CD4-positive, alpha-beta T cell (primary cell): ENCODE measurements at regions not wholly inside any gene's neighbourhood (a gene's known extent, or its start where the extent isn't known, plus 50 kb on each side); places are given as distances from the start of the nearest gene placed in this dataset.

ENCODE experiments used
- ATAC-seq: fragments of 200-7000 bp; cut with Tn5 transposase; one replicate; pipeline ENCODE4 v1.10.0; 2022; ENCODE audit warnings: mild to moderate bottlenecking; ENCODE audit not compliant: poor library complexity
- CTCF ChIA-PET: fragments of 350-600 bp; sonication (Branson Sonifier 250); formaldehyde crosslinking; loops from one replicate; lab custom pipeline; 2021; ENCODE audit warnings: antibody characterized with exemption, inconsistent platforms; lab: Charles Lee
- POLR2A ChIA-PET: fragments of 350-600 bp; sonication (Branson Sonifier 250); formaldehyde crosslinking; loops from one replicate; lab custom pipeline; 2021; ENCODE audit warnings: antibody characterized with exemption, inconsistent platforms; lab: Charles Lee
- DNase-seq, 14 experiments: peaks; one replicate each; pipeline ENCODE4 v3.0.0-alpha.2; 2013 to 2020; ENCODE audit warnings: mixed read lengths in 2 of 14
- H3K27ac ChIP-seq, 2 donors: one replicate each; pipeline versions ENCODE4 v1.5.1 to v1.7.0; 2013; ENCODE audit warnings: low read length in 2 of 2, low read depth in 1 of 2, mild to moderate bottlenecking in 1 of 2
- H3K27me3 ChIP-seq, 2 experiments: 1 replicate in 1 of 2; 2 replicates in 1 of 2; pipeline versions ENCODE4 v1.6.1 to v1.7.0; 2013; ENCODE audit warnings: low read length in 2 of 2, control low read depth in 1 of 2, mild to moderate bottlenecking in 1 of 2, moderate library complexity in 1 of 2; ENCODE audit not compliant: insufficient read depth in 2 of 2, control insufficient read depth in 1 of 2
- H3K36me3 ChIP-seq: one replicate; pipeline ENCODE4 v1.6.1; 2013; ENCODE audit warnings: low read length, control low read depth; ENCODE audit not compliant: insufficient read depth
- H3K4me1 ChIP-seq: one replicate; pipeline ENCODE4 v1.6.1; 2013; ENCODE audit warnings: low read length, control low read depth; ENCODE audit not compliant: insufficient read depth
- H3K4me3 ChIP-seq: one replicate; pipeline ENCODE4 v1.5.1; 2013; ENCODE audit warnings: mild to moderate bottlenecking, low read length, moderate library complexity
- H3K9me3 ChIP-seq, 2 experiments: 1 replicate in 1 of 2; 2 replicates in 1 of 2; pipeline versions ENCODE4 v1.6.1 to v1.7.0; 2013; ENCODE audit warnings: low read length in 2 of 2, mild to moderate bottlenecking in 2 of 2, control low read depth in 1 of 2, moderate library complexity in 1 of 2; ENCODE audit not compliant: control insufficient read depth in 1 of 2, insufficient read depth in 1 of 2
- H3K27ac Mint-ChIP-seq: one replicate; pipeline ENCODE4 v1.8.0; 2020; ENCODE audit warnings: mixed read lengths
- H3K27me3 Mint-ChIP-seq: one replicate; pipeline ENCODE4 v1.8.0; 2021; ENCODE audit warnings: mixed read lengths
- H3K36me3 Mint-ChIP-seq: one replicate; pipeline ENCODE4 v1.8.0; 2021; ENCODE audit warnings: low read depth, mixed read lengths
- H3K4me1 Mint-ChIP-seq: one replicate; pipeline ENCODE4 v1.8.0; 2021; ENCODE audit warnings: low read depth, mixed read lengths
- H3K4me3 Mint-ChIP-seq: one replicate; pipeline ENCODE4 v1.8.0; 2020; ENCODE audit warnings: mild to moderate bottlenecking, mixed read lengths
- H3K9me3 Mint-ChIP-seq: one replicate; pipeline ENCODE4 v1.8.0; 2020; ENCODE audit warnings: mixed read lengths
- CTCF ChIP-seq: fragments of 200-600 bp; IDR thresholded peaks from one replicate; pipeline ENCODE4 v1.8.0; 2022; ENCODE audit warnings: antibody characterized with exemption, mild to moderate bottlenecking
- intact Hi-C, 2 experiments: fragments of 100-400 bp; cut with DNase I in 1 of 2; cut with micrococcal nuclease in 1 of 2; formaldehyde crosslinking; loops; one replicate each; pipeline versions ENCODE4 v1.15.1 to v1.9.0; 2023 to 2025; cut with DNase I, micrococcal nuclease

DNA sequence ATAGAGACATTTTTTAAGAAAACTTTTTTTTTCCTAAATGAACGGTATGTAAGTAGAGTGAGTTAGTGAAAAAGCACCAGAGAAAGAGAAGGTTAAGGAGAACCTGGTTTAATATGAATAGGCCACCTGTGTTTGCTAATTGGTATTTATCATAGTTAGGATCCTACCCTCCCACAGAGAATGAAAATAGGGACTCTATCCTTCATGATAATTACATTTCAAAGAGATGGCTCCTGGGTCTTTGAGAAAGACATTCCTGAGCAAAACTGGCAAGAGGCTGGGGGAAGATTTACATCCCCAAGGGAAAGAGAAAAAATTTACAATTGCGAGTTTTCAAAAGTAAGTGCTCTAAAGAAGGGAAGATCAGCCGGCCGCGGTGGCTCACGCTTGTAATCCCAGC is 1284.5 kb downstream of the SLITRK1 start:
- ChIA-PET CTCF (no interaction called here), POLR2A (no interaction called here)
- peaks cover 17% of the 10 kb centered on the region for H3K9me3 Mint-ChIP-seq
- H3K4me1 ChIP-seq, result no peaks in the 10 kb centered on the region
- no peaks in the 10 kb centered on the region for H3K4me1 Mint-ChIP-seq
- no peaks in the 10 kb centered on the region for H3K27me3 ChIP-seq
- H3K27me3 Mint-ChIP-seq, result no peaks in the 10 kb centered on the region
- H3K4me3 Mint-ChIP-seq, result no peak overlapping the region
- no peaks in the 10 kb centered on the region for H3K36me3 Mint-ChIP-seq
- no peaks in the 10 kb centered on the region for H3K36me3 ChIP-seq
- no peaks in the 10 kb centered on the region for H3K9me3 ChIP-seq
- intact Hi-C loops, result no loop called here
- DNase-seq (no peak), ATAC-seq (no peak)
- no peak overlapping the region for H3K27ac Mint-ChIP-seq
- no peak overlapping the region for H3K4me3 ChIP-seq
- no peak overlapping the region for H3K27ac ChIP-seq
- TF ChIP-seq CTCF, result no peak

DNA sequence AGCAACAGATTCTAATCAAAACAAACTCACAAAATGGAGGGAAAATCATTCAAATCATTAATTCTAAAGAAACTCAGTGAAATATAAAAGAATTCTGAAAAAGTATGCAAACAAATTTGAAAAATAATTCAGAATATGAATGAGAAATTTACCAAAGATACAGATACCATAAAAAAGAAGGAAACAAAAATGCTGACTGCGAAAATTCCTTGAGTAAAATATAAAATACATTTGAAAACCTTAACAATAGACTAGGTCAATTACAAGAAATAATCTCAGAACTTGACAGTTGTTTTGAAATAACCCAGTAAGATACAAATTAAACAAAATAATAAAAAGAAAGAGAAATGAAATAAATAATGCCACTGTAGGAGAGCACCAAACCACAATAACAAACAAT is 1289.0 kb downstream of the SLITRK1 start:
- Histone ChIP-seq H3K27me3 (no peaks in the 10 kb centered on the region), H3K9me3 (peaks cover 0 to 4% of the 10 kb centered on the region in 2 experiments), H3K4me1 (no peaks in the 10 kb centered on the region), H3K27ac (no peak overlapping the region), H3K36me3 (no peaks in the 10 kb centered on the region), H3K4me3 (no peak overlapping the region)
- H3K4me3 Mint-ChIP-seq, result no peak overlapping the region
- no peaks in the 10 kb centered on the region for H3K36me3 Mint-ChIP-seq
- no peak overlapping the region for H3K27ac Mint-ChIP-seq
- no peak for ATAC-seq
- CTCF ChIA-PET, result no interaction called here
- no peaks in the 10 kb centered on the region for H3K4me1 Mint-ChIP-seq
- POLR2A ChIA-PET, result no interaction called here
- TF ChIP-seq CTCF, result no peak
- H3K9me3 Mint-ChIP-seq, result peaks cover 12% of the 10 kb centered on the region
- DNase-seq, result no peak
- intact Hi-C loops, result no loop called here
- no peaks in the 10 kb centered on the region for H3K27me3 Mint-ChIP-seq

DNA sequence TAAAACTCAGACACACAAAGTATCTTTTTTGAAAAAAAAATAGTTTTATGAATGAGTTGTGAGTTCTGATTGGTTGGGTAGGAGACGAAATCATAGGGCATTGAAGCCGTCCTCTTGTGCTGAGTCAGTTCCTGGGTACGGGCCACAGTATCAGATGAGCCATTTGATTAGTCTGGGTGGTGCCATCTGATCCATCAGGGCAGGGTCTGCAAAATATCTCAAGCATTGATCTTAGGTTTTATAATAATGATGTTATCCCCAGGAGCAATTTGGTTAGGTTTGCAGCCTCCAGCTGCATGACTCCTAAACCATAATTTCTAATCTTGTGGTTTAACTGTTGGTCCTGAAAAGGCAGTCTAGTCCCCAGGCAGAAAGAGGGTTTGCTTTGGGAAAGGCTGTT is 1310.6 kb downstream of the SLITRK1 start:
- Mint-ChIP-seq H3K9me3 (peaks cover 5% of the 10 kb centered on the region), H3K27me3 (no peaks in the 10 kb centered on the region), H3K36me3 (no peaks in the 10 kb centered on the region), H3K27ac (no peak overlapping the region), H3K4me1 (no peaks in the 10 kb centered on the region), H3K4me3 (no peak overlapping the region)
- DNase-seq (no peak), ATAC-seq (no peak)
- ChIA-PET CTCF (no interaction called here), POLR2A (no interaction called here)
- no peaks in the 10 kb centered on the region for H3K27me3 ChIP-seq
- no peak for TF ChIP-seq CTCF
- H3K36me3 ChIP-seq, result no peaks in the 10 kb centered on the region
- no peak overlapping the region for H3K27ac ChIP-seq
- intact Hi-C loops, result no loop called here
- no peak overlapping the region for H3K4me3 ChIP-seq
- peaks cover 0 to 9% of the 10 kb centered on the region in 2 experiments for H3K9me3 ChIP-seq
- no peaks in the 10 kb centered on the region for H3K4me1 ChIP-seq
